GM11168 (cell line): ENCODE measurements at regions not wholly inside any gene's neighbourhood (a gene's known extent, or its start where the extent isn't known, plus 50 kb on each side); places are given as distances from the start of the nearest gene placed in this dataset.
"Not testable (repeated sequence)": the region's sequence is repeated elsewhere in the genome, so short reads cannot be mapped to it uniquely, and the experiment has no call there.

Source experiments
- in situ Hi-C: fragments of 300-500 bp; cut with MboI; formaldehyde crosslinking; loops from one replicate; pipeline ENCODE4 v1.12.0; 2022; ENCODE audit warnings: low sequenced_read_pairs; ENCODE audit not compliant: unreplicated experiment

GRCh38 chr21:5327220-5327619, 5194.2 kb upstream of the TPTE start:
- in situ Hi-C loops, result loop anchor here (5.0 kb wide), 1 partner anchor 1930 kb away; no protein-coding TSS in a partner anchor

GRCh38 chr21:5329311-5329939, 5192.0 kb upstream of the TPTE start:
- in situ Hi-C loops, result loop anchor here (5.0 kb wide), 1 partner anchor 1928 kb away; no protein-coding TSS in a partner anchor

GRCh38 chr21:5357839-5358238, 5163.5 kb upstream of the TPTE start:
- in situ Hi-C loops, result not testable (repeated sequence)
